Gastrocnemius medialis (tissue), 4 donors: ENCODE measurements at regions not wholly inside any gene's neighbourhood (a gene's known extent, or its start where the extent isn't known, plus 50 kb on each side); places are given as distances from the start of the nearest gene placed in this dataset.
"Not testable (repeated sequence)": the region's sequence is repeated elsewhere in the genome, so short reads cannot be mapped to it uniquely, and the experiment has no call there.

ENCODE experiments used
- POLR2A ChIP-seq, 2 donors: fragments of 450-650 bp; IDR thresholded peaks; one replicate each; pipeline ENCODE4 v1.6.1; 2017; ENCODE audit warnings: antibody characterized with exemption in 2 of 2, mild to moderate bottlenecking in 2 of 2, moderate library complexity in 2 of 2
- TF ChIP-seq, protein P1 (sequence below), 5 experiments: fragments of 450-650 bp in 3 of 5; fragments of 200-600 bp in 2 of 5; sonication (generic) in 2 of 5; IDR thresholded peaks in 4 of 5; conservative IDR thresholded peaks in 1 of 5; 1 replicate in 4 of 5; 2 replicates in 1 of 5; pipeline ENCODE4 v1.5.1; 2016 to 2019; ENCODE audit warnings: antibody characterized with exemption in 5 of 5, mild to moderate bottlenecking in 3 of 5, moderate library complexity in 3 of 5

DNA sequence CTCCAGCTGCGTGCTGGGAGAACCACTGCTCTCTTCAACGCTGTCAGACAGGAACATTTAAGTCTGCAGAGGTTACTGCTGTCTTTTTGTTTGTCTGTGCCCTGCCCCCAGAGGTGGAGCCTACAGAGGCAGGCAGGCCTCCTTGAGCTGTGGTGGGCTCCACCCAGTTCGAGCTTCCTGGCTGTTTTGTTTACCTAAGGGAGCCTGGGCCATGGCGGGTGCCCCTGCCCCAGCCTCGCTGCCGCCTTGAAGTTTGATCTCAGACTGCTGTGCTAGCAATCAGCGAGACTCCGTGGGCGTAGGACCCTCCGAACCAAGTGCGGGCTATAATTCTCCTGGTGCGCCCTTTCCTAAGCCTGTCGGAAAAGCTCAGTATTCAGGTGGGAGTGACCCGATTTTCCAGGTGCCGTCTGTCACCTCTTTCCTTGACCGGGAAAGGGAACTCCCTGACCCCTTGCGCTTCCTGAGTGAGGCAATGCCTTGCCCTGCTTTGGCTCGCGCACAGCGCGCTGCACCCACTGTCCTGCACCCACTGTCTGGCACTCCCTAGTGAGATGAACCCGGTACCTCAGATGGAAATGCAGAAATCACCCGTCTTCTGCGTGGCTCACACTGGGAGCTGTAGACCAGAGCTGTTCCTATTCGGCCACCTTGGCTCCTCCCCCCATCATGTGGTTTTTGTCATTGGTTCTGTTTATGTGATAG is 130.0 kb downstream of the LEPR start:
- not testable (repeated sequence) for TF ChIP-seq POLR2A (IDR thresholded peaks at IDR 0.05)
- TF ChIP-seq, protein P1, sequence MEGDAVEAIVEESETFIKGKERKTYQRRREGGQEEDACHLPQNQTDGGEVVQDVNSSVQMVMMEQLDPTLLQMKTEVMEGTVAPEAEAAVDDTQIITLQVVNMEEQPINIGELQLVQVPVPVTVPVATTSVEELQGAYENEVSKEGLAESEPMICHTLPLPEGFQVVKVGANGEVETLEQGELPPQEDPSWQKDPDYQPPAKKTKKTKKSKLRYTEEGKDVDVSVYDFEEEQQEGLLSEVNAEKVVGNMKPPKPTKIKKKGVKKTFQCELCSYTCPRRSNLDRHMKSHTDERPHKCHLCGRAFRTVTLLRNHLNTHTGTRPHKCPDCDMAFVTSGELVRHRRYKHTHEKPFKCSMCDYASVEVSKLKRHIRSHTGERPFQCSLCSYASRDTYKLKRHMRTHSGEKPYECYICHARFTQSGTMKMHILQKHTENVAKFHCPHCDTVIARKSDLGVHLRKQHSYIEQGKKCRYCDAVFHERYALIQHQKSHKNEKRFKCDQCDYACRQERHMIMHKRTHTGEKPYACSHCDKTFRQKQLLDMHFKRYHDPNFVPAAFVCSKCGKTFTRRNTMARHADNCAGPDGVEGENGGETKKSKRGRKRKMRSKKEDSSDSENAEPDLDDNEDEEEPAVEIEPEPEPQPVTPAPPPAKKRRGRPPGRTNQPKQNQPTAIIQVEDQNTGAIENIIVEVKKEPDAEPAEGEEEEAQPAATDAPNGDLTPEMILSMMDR (IDR thresholded peaks at IDR 0.05 in 4 of 5, conservative IDR thresholded peaks at IDR 0.05 in 1 of 5): not testable (repeated sequence)
